Liver (tissue), 8 donors: ENCODE measurements at regions not wholly inside any gene's neighbourhood (a gene's known extent, or its start where the extent isn't known, plus 50 kb on each side); places are given as distances from the start of the nearest gene placed in this dataset.

Experiments used
- DNase-seq: peaks from one replicate; pipeline ENCODE4 v3.0.0-alpha.2; 2017; ENCODE audit warnings: low spot score
- H3K27ac ChIP-seq, 2 donors: one replicate each; pipeline ENCODE4 v1.7.0; 2013; ENCODE audit warnings: inconsistent platforms in 2 of 2, low read length in 2 of 2, control low read depth in 1 of 2, low read depth in 1 of 2, mild to moderate bottlenecking in 1 of 2
- H3K27me3 ChIP-seq, 4 donors: one replicate each; pipeline versions ENCODE4 v1.6.1 to v1.7.0; 2013; ENCODE audit warnings: low read length in 3 of 4, inconsistent platforms in 1 of 4, mild to moderate bottlenecking in 1 of 4, moderate library complexity in 1 of 4; ENCODE audit not compliant: control insufficient read depth in 4 of 4, insufficient read depth in 4 of 4
- H3K36me3 ChIP-seq, 4 donors: one replicate each; pipeline versions ENCODE4 v1.6.1 to v1.7.0; 2013; ENCODE audit warnings: low read length in 3 of 4, mild to moderate bottlenecking in 3 of 4, low read depth in 1 of 4, moderate library complexity in 1 of 4; ENCODE audit not compliant: control insufficient read depth in 4 of 4, insufficient read depth in 3 of 4
- H3K4me1 ChIP-seq, 4 donors: one replicate each; pipeline versions ENCODE4 v1.6.1 to v1.7.0; 2013; ENCODE audit warnings: low read length in 3 of 4, mild to moderate bottlenecking in 3 of 4, moderate library complexity in 1 of 4; ENCODE audit not compliant: control insufficient read depth in 4 of 4, insufficient read depth in 4 of 4
- H3K4me3 ChIP-seq, 3 donors: one replicate each; pipeline versions ENCODE4 v1.6.1 to v1.7.0; 2013; ENCODE audit warnings: low read length in 3 of 3, control low read depth in 1 of 3, low read depth in 1 of 3, mild to moderate bottlenecking in 1 of 3
- H3K9ac ChIP-seq, 2 donors: one replicate each; pipeline ENCODE4 v1.7.0; 2013; ENCODE audit warnings: low read length in 2 of 2, mild to moderate bottlenecking in 2 of 2, moderate library complexity in 2 of 2, control low read depth in 1 of 2, low read depth in 1 of 2
- H3K9me3 ChIP-seq, 4 donors: one replicate each; pipeline versions ENCODE4 v1.6.1 to v1.7.0; 2013; ENCODE audit warnings: low read length in 3 of 4; ENCODE audit not compliant: control insufficient read depth in 4 of 4
- EGR1 ChIP-seq, 2 donors: IDR thresholded peaks; 2 replicates each; pipeline ENCODE4 v1.6.1; 2016 to 2018; ENCODE audit warnings: antibody characterized with exemption in 2 of 2, low read depth in 2 of 2
- FOXA1 ChIP-seq: IDR thresholded peaks from 2 replicates; pipeline ENCODE4 v1.6.1; 2016; ENCODE audit warnings: antibody characterized with exemption
- FOXA2 ChIP-seq: IDR thresholded peaks from 2 replicates; pipeline ENCODE4 v1.6.1; 2016; ENCODE audit warnings: antibody characterized with exemption
- GABPA ChIP-seq, 2 donors: IDR thresholded peaks in 1 of 2; conservative IDR thresholded peaks in 1 of 2; 2 replicates each; pipeline ENCODE4 v1.6.1; 2016; ENCODE audit warnings: antibody characterized with exemption in 2 of 2, mild to moderate bottlenecking in 1 of 2, moderate library complexity in 1 of 2
- HNF4A ChIP-seq, 2 donors: conservative IDR thresholded peaks; 2 replicates each; pipeline ENCODE4 v1.6.1; 2016; ENCODE audit warnings: antibody characterized with exemption in 2 of 2, mild to moderate bottlenecking in 2 of 2
- HNF4G ChIP-seq: IDR thresholded peaks from 2 replicates; pipeline ENCODE4 v1.6.1; 2016; ENCODE audit warnings: antibody characterized with exemption
- JUND ChIP-seq, 2 donors: IDR thresholded peaks; 2 replicates each; pipeline ENCODE4 v1.6.1; 2016; ENCODE audit warnings: antibody characterized with exemption in 2 of 2
- NR2F2 ChIP-seq: IDR thresholded peaks from 2 replicates; pipeline ENCODE4 v1.6.1; 2016; ENCODE audit warnings: antibody characterized with exemption
- RAD21 ChIP-seq, 2 donors: IDR thresholded peaks; 2 replicates each; pipeline ENCODE4 v1.6.1; 2016; ENCODE audit warnings: antibody characterized with exemption in 2 of 2, mild to moderate bottlenecking in 2 of 2
- RXRA ChIP-seq, 2 donors: IDR thresholded peaks; 2 replicates each; pipeline ENCODE4 v1.6.1; 2017 to 2018; ENCODE audit warnings: antibody characterized with exemption in 2 of 2, mild to moderate bottlenecking in 1 of 2
- SP1 ChIP-seq: IDR thresholded peaks from 2 replicates; pipeline ENCODE4 v1.6.1; 2018; ENCODE audit warnings: antibody characterized with exemption, mild to moderate bottlenecking
- YY1 ChIP-seq: IDR thresholded peaks from 2 replicates; pipeline ENCODE4 v1.6.1; 2016; ENCODE audit warnings: antibody characterized with exemption, mild to moderate bottlenecking
- WGBS: extraction: QIAGEN DNeasy Blood & Tissue Kit; methylation state at CpG from one replicate; pipeline ENCODE4 v1.1.7; 2013; 5-methylcytosine and 5-hydroxymethylcytosine counted together
- TF ChIP-seq, protein P1 (sequence below): fragments of 150-350 bp; IDR thresholded peaks from 2 replicates; pipeline ENCODE4 v1.5.1; 2017; ENCODE audit warnings: improper control_type of control experiment, low read depth, low read length; ENCODE audit not compliant: missing input control
- TF ChIP-seq, protein P2 (sequence below): IDR thresholded peaks from 2 replicates; pipeline ENCODE4 v1.6.1; 2016; ENCODE audit warnings: antibody characterized with exemption
- TF ChIP-seq, protein P3 (sequence below): IDR thresholded peaks from 2 replicates; pipeline ENCODE4 v1.6.1; 2016; ENCODE audit warnings: antibody characterized with exemption
- TF ChIP-seq, protein P4 (sequence below): IDR thresholded peaks from 2 replicates; pipeline ENCODE4 v1.6.1; 2016; ENCODE audit warnings: antibody characterized with exemption, mild to moderate bottlenecking
- TF ChIP-seq, protein P5 (sequence below): IDR thresholded peaks from 2 replicates; pipeline ENCODE4 v1.6.1; 2016; ENCODE audit warnings: antibody characterized with exemption
- donor health status: healthy.
- donor health status: healthy.
- donor health status: healthy.
- donor health status: healthy.
- donor health status: healthy.

DNA sequence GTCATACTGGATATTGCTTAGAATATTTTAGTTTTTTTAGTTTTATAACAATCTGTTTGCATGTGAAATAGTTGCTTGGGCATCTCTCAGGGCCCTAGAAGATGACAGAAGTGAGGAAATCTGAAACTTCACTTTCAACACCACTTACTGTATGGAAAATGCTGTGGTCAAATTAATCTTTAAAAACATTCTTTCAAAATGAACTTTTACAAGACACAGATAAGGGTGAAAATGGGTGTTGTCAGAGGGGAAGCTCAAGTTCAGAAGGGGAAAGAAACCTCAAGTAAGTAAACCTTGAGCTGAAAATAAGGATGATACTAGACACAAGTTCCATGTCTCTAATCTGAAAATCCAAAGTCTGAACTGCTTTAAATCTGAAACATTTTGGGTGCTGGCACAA lies 1840.1 kb upstream of the RAG2 start (continued):
- TF ChIP-seq, protein P1, sequence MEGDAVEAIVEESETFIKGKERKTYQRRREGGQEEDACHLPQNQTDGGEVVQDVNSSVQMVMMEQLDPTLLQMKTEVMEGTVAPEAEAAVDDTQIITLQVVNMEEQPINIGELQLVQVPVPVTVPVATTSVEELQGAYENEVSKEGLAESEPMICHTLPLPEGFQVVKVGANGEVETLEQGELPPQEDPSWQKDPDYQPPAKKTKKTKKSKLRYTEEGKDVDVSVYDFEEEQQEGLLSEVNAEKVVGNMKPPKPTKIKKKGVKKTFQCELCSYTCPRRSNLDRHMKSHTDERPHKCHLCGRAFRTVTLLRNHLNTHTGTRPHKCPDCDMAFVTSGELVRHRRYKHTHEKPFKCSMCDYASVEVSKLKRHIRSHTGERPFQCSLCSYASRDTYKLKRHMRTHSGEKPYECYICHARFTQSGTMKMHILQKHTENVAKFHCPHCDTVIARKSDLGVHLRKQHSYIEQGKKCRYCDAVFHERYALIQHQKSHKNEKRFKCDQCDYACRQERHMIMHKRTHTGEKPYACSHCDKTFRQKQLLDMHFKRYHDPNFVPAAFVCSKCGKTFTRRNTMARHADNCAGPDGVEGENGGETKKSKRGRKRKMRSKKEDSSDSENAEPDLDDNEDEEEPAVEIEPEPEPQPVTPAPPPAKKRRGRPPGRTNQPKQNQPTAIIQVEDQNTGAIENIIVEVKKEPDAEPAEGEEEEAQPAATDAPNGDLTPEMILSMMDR, result no peak
- TF ChIP-seq HNF4A (conservative IDR thresholded peaks at IDR 0.05) (no peak), EGR1 (IDR thresholded peaks at IDR 0.05; ENCODE audit: low read depth in 2 of 2) (no peak), YY1 (no peak), HNF4G (no peak), NR2F2 (no peak), RXRA (IDR thresholded peaks at IDR 0.05) (no peak)

DNA sequence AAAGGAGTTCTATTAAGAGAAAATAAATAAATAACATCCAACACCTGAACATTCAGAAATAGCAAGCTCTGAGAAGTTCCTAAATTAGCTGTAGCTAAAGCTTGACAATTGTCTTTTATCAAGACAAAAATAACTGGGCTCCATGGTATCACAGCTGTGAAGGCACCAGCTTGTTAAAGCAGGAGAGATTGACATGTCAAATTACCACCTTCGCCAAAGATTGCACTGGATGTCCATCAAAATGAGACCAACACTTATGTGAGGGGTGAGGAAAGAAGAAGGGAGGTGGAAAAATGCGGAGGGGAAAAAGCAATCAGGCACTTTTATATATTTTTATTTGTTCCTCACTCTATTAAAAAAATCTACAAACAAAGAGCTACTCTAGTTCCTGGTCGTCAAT lies 1827.5 kb upstream of the RAG2 start:
- WGBS, result 72% methylated on average over 3 of the region's 3 CpGs
- Histone ChIP-seq H3K4me3 (no peak overlapping the region), H3K9ac (no peak overlapping the region), H3K9me3 (no peaks in the 10 kb centered on the region), H3K27me3 (peaks cover 0 to 4% (median 0%) of the 10 kb centered on the region in 4 donors), H3K27ac (no peak overlapping the region), H3K4me1 (no peaks in the 10 kb centered on the region), H3K36me3 (no peaks in the 10 kb centered on the region)
- DNase-seq, result no peak
- TF ChIP-seq NR2F2 (no peak), FOXA1 (no peak), SP1 (no peak), HNF4A (conservative IDR thresholded peaks at IDR 0.05) (no peak), HNF4G (no peak)
- TF ChIP-seq, protein P1, result no peak

DNA sequence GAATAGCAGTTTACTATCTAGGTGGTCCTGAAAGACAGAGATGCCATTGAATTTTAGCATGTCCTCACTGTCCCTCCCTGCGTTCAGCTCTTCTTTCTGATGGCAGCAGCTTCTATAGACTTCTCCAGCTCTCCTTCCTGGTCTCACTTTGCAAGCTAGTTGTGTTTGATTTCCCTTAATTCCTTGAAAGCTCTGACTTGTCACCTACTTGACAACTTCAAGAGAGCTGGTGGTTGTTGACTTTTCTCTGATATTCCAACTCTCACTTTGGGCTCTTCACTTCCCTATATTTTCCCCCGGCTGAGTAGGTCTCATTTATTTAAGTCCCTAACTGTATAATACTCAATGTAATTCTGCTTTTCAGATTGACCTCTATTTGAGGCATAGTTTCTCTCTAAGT lies 1825.0 kb upstream of the RAG2 start:
- no peak overlapping the region for H3K9ac ChIP-seq
- no peaks in the 10 kb centered on the region for H3K4me1 ChIP-seq
- no peak for DNase-seq
- H3K9me3 ChIP-seq, result no peaks in the 10 kb centered on the region
- no peak overlapping the region for H3K4me3 ChIP-seq
- 48% methylated on average over 2 of the region's 2 CpGs for WGBS
- peaks cover 0 to 4% (median 0%) of the 10 kb centered on the region in 4 donors for H3K27me3 ChIP-seq
- TF ChIP-seq, protein P2, sequence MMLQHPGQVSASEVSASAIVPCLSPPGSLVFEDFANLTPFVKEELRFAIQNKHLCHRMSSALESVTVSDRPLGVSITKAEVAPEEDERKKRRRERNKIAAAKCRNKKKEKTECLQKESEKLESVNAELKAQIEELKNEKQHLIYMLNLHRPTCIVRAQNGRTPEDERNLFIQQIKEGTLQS, result no peak
- TF ChIP-seq SP1, result no peak
- TF ChIP-seq, protein P3, sequence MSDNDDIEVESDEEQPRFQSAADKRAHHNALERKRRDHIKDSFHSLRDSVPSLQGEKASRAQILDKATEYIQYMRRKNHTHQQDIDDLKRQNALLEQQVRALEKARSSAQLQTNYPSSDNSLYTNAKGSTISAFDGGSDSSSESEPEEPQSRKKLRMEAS, result no peak
- no peak for TF ChIP-seq EGR1 (IDR thresholded peaks at IDR 0.05; ENCODE audit: low read depth in 2 of 2)
- TF ChIP-seq FOXA2, result no peak
- TF ChIP-seq, protein P4, sequence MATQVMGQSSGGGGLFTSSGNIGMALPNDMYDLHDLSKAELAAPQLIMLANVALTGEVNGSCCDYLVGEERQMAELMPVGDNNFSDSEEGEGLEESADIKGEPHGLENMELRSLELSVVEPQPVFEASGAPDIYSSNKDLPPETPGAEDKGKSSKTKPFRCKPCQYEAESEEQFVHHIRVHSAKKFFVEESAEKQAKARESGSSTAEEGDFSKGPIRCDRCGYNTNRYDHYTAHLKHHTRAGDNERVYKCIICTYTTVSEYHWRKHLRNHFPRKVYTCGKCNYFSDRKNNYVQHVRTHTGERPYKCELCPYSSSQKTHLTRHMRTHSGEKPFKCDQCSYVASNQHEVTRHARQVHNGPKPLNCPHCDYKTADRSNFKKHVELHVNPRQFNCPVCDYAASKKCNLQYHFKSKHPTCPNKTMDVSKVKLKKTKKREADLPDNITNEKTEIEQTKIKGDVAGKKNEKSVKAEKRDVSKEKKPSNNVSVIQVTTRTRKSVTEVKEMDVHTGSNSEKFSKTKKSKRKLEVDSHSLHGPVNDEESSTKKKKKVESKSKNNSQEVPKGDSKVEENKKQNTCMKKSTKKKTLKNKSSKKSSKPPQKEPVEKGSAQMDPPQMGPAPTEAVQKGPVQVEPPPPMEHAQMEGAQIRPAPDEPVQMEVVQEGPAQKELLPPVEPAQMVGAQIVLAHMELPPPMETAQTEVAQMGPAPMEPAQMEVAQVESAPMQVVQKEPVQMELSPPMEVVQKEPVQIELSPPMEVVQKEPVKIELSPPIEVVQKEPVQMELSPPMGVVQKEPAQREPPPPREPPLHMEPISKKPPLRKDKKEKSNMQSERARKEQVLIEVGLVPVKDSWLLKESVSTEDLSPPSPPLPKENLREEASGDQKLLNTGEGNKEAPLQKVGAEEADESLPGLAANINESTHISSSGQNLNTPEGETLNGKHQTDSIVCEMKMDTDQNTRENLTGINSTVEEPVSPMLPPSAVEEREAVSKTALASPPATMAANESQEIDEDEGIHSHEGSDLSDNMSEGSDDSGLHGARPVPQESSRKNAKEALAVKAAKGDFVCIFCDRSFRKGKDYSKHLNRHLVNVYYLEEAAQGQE, result no peak
- TF ChIP-seq, protein P1, result no peak
- TF ChIP-seq, protein P5, sequence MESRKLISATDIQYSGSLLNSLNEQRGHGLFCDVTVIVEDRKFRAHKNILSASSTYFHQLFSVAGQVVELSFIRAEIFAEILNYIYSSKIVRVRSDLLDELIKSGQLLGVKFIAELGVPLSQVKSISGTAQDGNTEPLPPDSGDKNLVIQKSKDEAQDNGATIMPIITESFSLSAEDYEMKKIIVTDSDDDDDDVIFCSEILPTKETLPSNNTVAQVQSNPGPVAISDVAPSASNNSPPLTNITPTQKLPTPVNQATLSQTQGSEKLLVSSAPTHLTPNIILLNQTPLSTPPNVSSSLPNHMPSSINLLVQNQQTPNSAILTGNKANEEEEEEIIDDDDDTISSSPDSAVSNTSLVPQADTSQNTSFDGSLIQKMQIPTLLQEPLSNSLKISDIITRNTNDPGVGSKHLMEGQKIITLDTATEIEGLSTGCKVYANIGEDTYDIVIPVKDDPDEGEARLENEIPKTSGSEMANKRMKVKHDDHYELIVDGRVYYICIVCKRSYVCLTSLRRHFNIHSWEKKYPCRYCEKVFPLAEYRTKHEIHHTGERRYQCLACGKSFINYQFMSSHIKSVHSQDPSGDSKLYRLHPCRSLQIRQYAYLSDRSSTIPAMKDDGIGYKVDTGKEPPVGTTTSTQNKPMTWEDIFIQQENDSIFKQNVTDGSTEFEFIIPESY, result no peak
- no peak for TF ChIP-seq RAD21 (IDR thresholded peaks at IDR 0.05)
- TF ChIP-seq HNF4G, result no peak
- TF ChIP-seq FOXA1, result no peak
- no peak for TF ChIP-seq JUND (IDR thresholded peaks at IDR 0.05)
- no peak for TF ChIP-seq NR2F2
- no peak for TF ChIP-seq GABPA (IDR thresholded peaks at IDR 0.05 in 1 of 2, conservative IDR thresholded peaks at IDR 0.05 in 1 of 2)
- TF ChIP-seq YY1, result no peak
- H3K27ac ChIP-seq, result no peak overlapping the region
- no peaks in the 10 kb centered on the region for H3K36me3 ChIP-seq
